NCI-H2081 (cell line): ENCODE measurements at regions not wholly inside any gene's neighbourhood (a gene's known extent, or its start where the extent isn't known, plus 50 kb on each side); places are given as distances from the start of the nearest gene placed in this dataset.

Experiments
- DNase-seq, 2 experiments: peaks; one replicate each; lab custom pipeline; 2025; lab: John Stamatoyannopoulos, UW

- DNase-seq = no peak
These were observed 116.9 kb downstream of the POLR2M start for GRCh38 chr15:57823325-57823882.

GRCh38 chr15:57824186-57824585, 117.7 kb downstream of the POLR2M start:
- no peak for DNase-seq

- no peak for DNase-seq
These were observed 120.5 kb downstream of the POLR2M start for GRCh38 chr15:57827021-57827420.

- no peak for DNase-seq
These were observed 121.5 kb downstream of the POLR2M start for GRCh38 chr15:57827971-57828370.

- DNase-seq = no peak
These were observed 125.7 kb downstream of the POLR2M start for GRCh38 chr15:57832183-57832582.

- no peak for DNase-seq
These were observed 128.6 kb downstream of the POLR2M start for GRCh38 chr15:57835119-57835518.

GRCh38 chr15:57849317-57849716, 142.8 kb downstream of the POLR2M start:
- no peak for DNase-seq

- DNase-seq = no peak
These were observed 148.0 kb downstream of the POLR2M start for GRCh38 chr15:57854531-57854930.

GRCh38 chr15:57857871-57858270, 151.4 kb downstream of the POLR2M start:
- DNase-seq = no peak

GRCh38 chr15:57859130-57859685, 152.7 kb downstream of the POLR2M start:
- no peak for DNase-seq

- DNase-seq = peak; percentile 29 to 54
These were observed 154.6 kb downstream of the POLR2M start for GRCh38 chr15:57861034-57861638.

- DNase-seq = no peak
These were observed 155.5 kb downstream of the POLR2M start for GRCh38 chr15:57861815-57862586.

GRCh38 chr15:57862761-57863160, 156.2 kb downstream of the POLR2M start:
- DNase-seq = no peak

- no peak for DNase-seq
These were observed 158.8 kb downstream of the POLR2M start for GRCh38 chr15:57865294-57865693.

- DNase-seq = peak; percentile 61 to 68
These were observed 159.7 kb downstream of the POLR2M start for GRCh38 chr15:57866149-57866736.

GRCh38 chr15:57867970-57868798, 161.7 kb downstream of the POLR2M start:
- no peak for DNase-seq

GRCh38 chr15:57870667-57871066, 164.2 kb downstream of the POLR2M start:
- no peak for DNase-seq

GRCh38 chr15:57872281-57873030, 165.9 kb downstream of the POLR2M start:
- DNase-seq = no peak

GRCh38 chr15:57873564-57874209, 167.2 kb downstream of the POLR2M start:
- no peak for DNase-seq

GRCh38 chr15:57875347-57875746, 168.8 kb downstream of the POLR2M start:
- DNase-seq = no peak
